ENCODE measurements at regions not wholly inside any gene's neighbourhood (a gene's known extent, or its start where the extent isn't known, plus 50 kb on each side); places are given as distances from the start of the nearest gene placed in this dataset.
"Not testable (repeated sequence)": the region's sequence is repeated elsewhere in the genome, so short reads cannot be mapped to it uniquely, and the experiment has no call there.

GRCh38 chr7:79927116-79927515 is 207.5 kb upstream of the GNAI1 start:
- TF ChIP-seq CTCF (IDR thresholded peaks at IDR 0.05; ENCODE audit: low read depth, low read length) = no peak
- H3K4me3 ChIP-seq (ENCODE audit: low read depth, low read length) = no peak overlapping the region

GRCh38 chr7:79923953-79924352 is 210.7 kb upstream of the GNAI1 start:
- TF ChIP-seq CTCF (IDR thresholded peaks at IDR 0.05; ENCODE audit: low read depth, low read length) = no peak
- no peak overlapping the region for H3K4me3 ChIP-seq (ENCODE audit: low read depth, low read length)

- H3K4me3 ChIP-seq (ENCODE audit: low read depth, low read length) = no peak overlapping the region
- no peak for TF ChIP-seq CTCF (IDR thresholded peaks at IDR 0.05; ENCODE audit: low read depth, low read length)
Observed at GRCh38 chr7:79922894-79923293, 211.7 kb upstream of the GNAI1 start.

- no peak for TF ChIP-seq CTCF (IDR thresholded peaks at IDR 0.05; ENCODE audit: low read depth, low read length)
- H3K4me3 ChIP-seq (ENCODE audit: low read depth, low read length) = no peak overlapping the region
Observed at GRCh38 chr7:79921976-79922375, 212.7 kb upstream of the GNAI1 start.

GRCh38 chr7:79918632-79919031 is 216.0 kb upstream of the GNAI1 start:
- not testable (repeated sequence) for H3K4me3 ChIP-seq (ENCODE audit: low read depth, low read length)

GRCh38 chr7:79915346-79915745 is 219.3 kb upstream of the GNAI1 start:
- H3K4me3 ChIP-seq (ENCODE audit: low read depth, low read length) = not testable (repeated sequence)

- TF ChIP-seq CTCF (IDR thresholded peaks at IDR 0.05; ENCODE audit: low read depth, low read length) = no peak
- H3K4me3 ChIP-seq (ENCODE audit: low read depth, low read length) = no peak overlapping the region
Observed at GRCh38 chr7:79912213-79912633, 222.4 kb upstream of the GNAI1 start.

GRCh38 chr7:79911420-79911819 is 223.2 kb upstream of the GNAI1 start:
- no peak overlapping the region for H3K4me3 ChIP-seq (ENCODE audit: low read depth, low read length)
- no peak for TF ChIP-seq CTCF (IDR thresholded peaks at IDR 0.05; ENCODE audit: low read depth, low read length)

GRCh38 chr7:79909176-79909575 is 225.5 kb upstream of the GNAI1 start:
- H3K4me3 ChIP-seq (ENCODE audit: low read depth, low read length) = no peak overlapping the region
- no peak for TF ChIP-seq CTCF (IDR thresholded peaks at IDR 0.05; ENCODE audit: low read depth, low read length)

Data from WI38 (cell line).